HFF-Myc (cell line): ENCODE measurements at regions not wholly inside any gene's neighbourhood (a gene's known extent, or its start where the extent isn't known, plus 50 kb on each side); places are given as distances from the start of the nearest gene placed in this dataset.

Experiments
- DNase-seq: peaks from one replicate; pipeline ENCODE4 v3.0.0-alpha.2; 2011; ENCODE audit warnings: low read depth; ENCODE audit errors: extremely low read depth
- H3K4me3 ChIP-seq: replicated peaks from 2 replicates; pipeline ENCODE4 v1.5.1; 2011; ENCODE audit warnings: low read depth, mild to moderate bottlenecking, control low read depth, low read length
- CTCF ChIP-seq: IDR thresholded peaks from 2 replicates; pipeline ENCODE4 v1.5.1; 2012; ENCODE audit warnings: mild to moderate bottlenecking, low read depth, low read length, control low read depth; ENCODE audit errors: missing control alignments

- TF ChIP-seq CTCF = no peak
- no peak overlapping the region for H3K4me3 ChIP-seq
- DNase-seq = no peak
These were observed 615.8 kb upstream of the ZNF385D start for GRCh38 chr3:22366781-22367180.

GRCh38 chr3:22371036-22371435 lies 620.0 kb upstream of the ZNF385D start:
- H3K4me3 ChIP-seq = no peak overlapping the region
- DNase-seq = no peak
- no peak for TF ChIP-seq CTCF

GRCh38 chr3:22371607-22372291 lies 620.7 kb upstream of the ZNF385D start:
- TF ChIP-seq CTCF = no peak
- no peak overlapping the region for H3K4me3 ChIP-seq
- DNase-seq = no peak

- H3K4me3 ChIP-seq = no peak overlapping the region
- no peak for TF ChIP-seq CTCF
- DNase-seq = no peak
These were observed 621.5 kb upstream of the ZNF385D start for GRCh38 chr3:22372292-22373062.

- DNase-seq = no peak
- no peak overlapping the region for H3K4me3 ChIP-seq
- no peak for TF ChIP-seq CTCF
These were observed 622.2 kb upstream of the ZNF385D start for GRCh38 chr3:22373182-22373581.

- no peak for TF ChIP-seq CTCF
- DNase-seq = no peak
- H3K4me3 ChIP-seq = no peak overlapping the region
These were observed 622.8 kb upstream of the ZNF385D start for GRCh38 chr3:22373827-22374226.
